C4-2B (cell line): ENCODE measurements at regions not wholly inside any gene's neighbourhood (a gene's known extent, or its start where the extent isn't known, plus 50 kb on each side); places are given as distances from the start of the nearest gene placed in this dataset.

Source experiments
- H3K27ac ChIP-seq: fragments of 450-650 bp; 2 replicates; pipeline ENCODE4 v1.5.1; 2017
- CTCF ChIP-seq: fragments of 450-650 bp; conservative IDR thresholded peaks from 2 replicates; pipeline ENCODE4 v1.5.1; 2017; ENCODE audit warnings: mild to moderate bottlenecking
- ZFX ChIP-seq: fragments of 450-650 bp; IDR thresholded peaks from 2 replicates; pipeline ENCODE4 v1.6.1; 2017

DNA sequence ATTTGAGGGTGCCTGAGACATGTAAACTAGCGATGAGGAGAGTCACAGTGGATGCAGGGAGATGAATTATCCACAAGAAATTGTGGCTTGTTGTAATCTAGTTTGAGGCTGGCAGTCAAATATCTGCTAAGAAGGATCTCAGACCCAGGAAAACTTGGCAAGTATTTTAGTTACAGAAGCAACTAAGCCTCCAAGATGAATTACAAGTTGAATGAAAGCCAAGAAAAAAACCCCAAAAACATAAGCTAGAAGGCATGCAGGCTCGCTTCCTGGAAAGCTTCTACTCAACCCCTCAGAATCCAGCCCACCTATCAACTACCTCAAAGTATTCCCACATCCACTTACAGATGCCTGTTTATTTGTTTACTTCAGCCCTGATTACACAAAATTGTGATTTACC is 696.9 kb downstream of the MAT2B start:
- H3K27ac ChIP-seq: no peak overlapping the region

GRCh38 chr5:164203581-164204225 is 698.3 kb downstream of the MAT2B start:
- TF ChIP-seq CTCF (no peak), ZFX (no peak)
- H3K27ac ChIP-seq: no peak overlapping the region

More for the DNA sequence above, 696.9 kb downstream of the MAT2B start:
- TF ChIP-seq CTCF: no peak
- TF ChIP-seq ZFX: no peak

DNA sequence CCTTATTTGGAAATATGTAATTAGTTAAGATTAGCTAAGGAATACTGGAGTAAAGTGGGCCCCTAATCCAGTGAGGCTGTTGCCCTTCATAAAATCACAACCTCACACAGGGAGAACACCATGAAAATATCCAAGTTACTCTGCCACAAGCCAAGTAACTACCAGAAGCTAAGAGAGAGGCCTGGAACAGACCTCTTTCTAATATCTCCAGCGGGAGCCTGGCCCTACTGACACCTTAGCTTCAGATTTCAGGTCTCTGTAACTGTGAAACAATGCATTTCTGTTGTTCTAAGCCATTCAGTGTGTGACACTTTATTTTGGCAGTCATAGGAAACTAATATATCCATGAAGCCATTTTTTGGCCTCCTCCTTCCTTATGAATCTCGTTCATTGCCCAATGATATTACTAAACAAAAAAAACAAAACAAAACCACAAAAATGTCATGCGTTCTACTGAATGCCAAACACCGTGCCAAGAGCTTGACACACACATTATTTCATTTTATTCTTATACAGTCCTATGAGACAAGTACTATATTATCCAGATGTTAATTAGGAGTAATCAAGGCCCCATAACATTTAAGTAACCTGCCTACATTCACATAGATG is 699.0 kb downstream of the MAT2B start:
- TF ChIP-seq ZFX (no peak), CTCF (no peak)
- H3K27ac ChIP-seq: no peak overlapping the region

DNA sequence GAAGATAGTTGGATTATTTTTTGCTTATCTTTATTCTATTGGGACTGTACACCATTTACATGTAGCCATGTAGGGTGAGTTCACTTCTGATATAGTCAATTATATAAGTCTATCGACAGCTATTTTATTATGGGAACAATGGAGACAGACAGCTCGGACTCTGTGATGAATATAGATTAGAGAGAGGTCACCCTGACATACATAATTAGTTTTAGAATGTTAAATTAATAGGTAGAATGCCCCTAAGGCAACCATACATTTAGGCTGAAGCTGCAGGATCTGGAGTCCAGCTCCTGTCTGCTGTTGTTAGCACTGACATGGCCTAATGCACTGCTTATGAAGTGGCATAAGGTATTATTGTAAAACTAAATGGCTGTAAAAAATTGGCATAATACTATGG is 700.8 kb downstream of the MAT2B start:
- no peak for TF ChIP-seq ZFX
- TF ChIP-seq CTCF: no peak
- H3K27ac ChIP-seq: no peak overlapping the region

- TF ChIP-seq ZFX (no peak), CTCF (no peak)
- no peak overlapping the region for H3K27ac ChIP-seq
Measured at GRCh38 chr5:164207646-164208045, 702.2 kb downstream of the MAT2B start.

- TF ChIP-seq ZFX: no peak
- TF ChIP-seq CTCF: no peak
Measured at GRCh38 chr5:164210491-164210890, 705.1 kb downstream of the MAT2B start.

DNA sequence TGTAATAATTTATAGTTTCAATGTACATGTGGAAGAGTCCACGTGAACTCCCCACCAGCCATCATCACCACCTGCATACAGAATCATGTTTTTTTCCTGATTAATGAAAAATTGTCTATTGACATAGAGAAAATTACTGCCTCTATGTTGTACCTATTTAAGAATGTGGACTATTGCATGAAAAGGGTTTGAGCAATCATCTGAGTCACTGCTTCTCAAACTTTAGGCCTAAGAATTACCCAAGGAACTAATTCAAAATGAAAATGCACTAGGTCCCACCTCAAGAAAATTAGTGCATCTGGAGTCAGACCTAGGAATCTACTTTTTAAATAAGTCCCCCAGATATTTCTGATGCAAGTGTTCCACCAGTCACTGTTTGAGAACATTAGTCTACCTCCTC is 709.3 kb downstream of the MAT2B start:
- no peak for TF ChIP-seq ZFX
- no peak overlapping the region for H3K27ac ChIP-seq

More at GRCh38 chr5:164210491-164210890, 705.1 kb downstream of the MAT2B start:
- no peak overlapping the region for H3K27ac ChIP-seq

GRCh38 chr5:164217464-164217863 is 712.0 kb downstream of the MAT2B start:
- no peak overlapping the region for H3K27ac ChIP-seq
- no peak for TF ChIP-seq ZFX
